HAP-1 (cell line): ENCODE measurements at regions not wholly inside any gene's neighbourhood (a gene's known extent, or its start where the extent isn't known, plus 50 kb on each side); places are given as distances from the start of the nearest gene placed in this dataset.
"Not testable (repeated sequence)": the region's sequence is repeated elsewhere in the genome, so short reads cannot be mapped to it uniquely, and the experiment has no call there.

ENCODE experiments used
- DNase-seq, 2 experiments: peaks; one replicate each; pipeline ENCODE4 v3.0.0-alpha.2; 2016 to 2020; ENCODE audit warnings: low spot score in 2 of 2
- H3K27me3 ChIP-seq: fragments of 250-450 bp; sonication (Bioruptor Pico); 2 replicates; pipeline ENCODE4 v1.5.1; 2020; ENCODE audit warnings: low read depth, mild to moderate bottlenecking, moderate library complexity
- H3K36me3 ChIP-seq: fragments of 250-450 bp; sonication (Bioruptor Pico); replicated peaks from 2 replicates; pipeline ENCODE4 v1.5.1; 2020; ENCODE audit warnings: mild to moderate bottlenecking
- H3K4me1 ChIP-seq: fragments of 250-450 bp; sonication (Bioruptor Pico); 2 replicates; pipeline ENCODE4 v1.5.1; 2020; ENCODE audit warnings: mild to moderate bottlenecking
- H3K4me3 ChIP-seq: fragments of 250-450 bp; sonication (Bioruptor Pico); 2 replicates; pipeline ENCODE4 v1.5.1; 2020; ENCODE audit warnings: mild to moderate bottlenecking, moderate library complexity
- H3K9me3 ChIP-seq: fragments of 250-450 bp; sonication (Bioruptor Pico); 2 replicates; pipeline ENCODE4 v1.5.1; 2020; ENCODE audit warnings: mild to moderate bottlenecking, moderate library complexity
- in situ Hi-C: fragments of 300-500 bp; cut with MboI; formaldehyde crosslinking; loops from 3 replicates; pipeline ENCODE4 v1.14.3; 2020; ENCODE audit warnings: low sequenced_read_pairs, inconsistent platforms, mixed read lengths

GRCh38 chr21:8427790-8428667 lies 2093.4 kb upstream of the TPTE start:
- H3K4me3 ChIP-seq, H3K27me3 ChIP-seq, H3K36me3 ChIP-seq, H3K9me3 ChIP-seq, DNase-seq, in situ Hi-C loops, H3K4me1 ChIP-seq: not testable (repeated sequence)

GRCh38 chr21:8428668-8429456 lies 2092.5 kb upstream of the TPTE start:
- H3K27me3 ChIP-seq, in situ Hi-C loops, H3K4me1 ChIP-seq, H3K4me3 ChIP-seq, DNase-seq, H3K36me3 ChIP-seq, H3K9me3 ChIP-seq: not testable (repeated sequence)

GRCh38 chr21:8434710-8435109 lies 2086.7 kb upstream of the TPTE start:
- in situ Hi-C loops, H3K27me3 ChIP-seq, H3K4me1 ChIP-seq, DNase-seq, H3K9me3 ChIP-seq, H3K4me3 ChIP-seq, H3K36me3 ChIP-seq: not testable (repeated sequence)

GRCh38 chr21:8443093-8443492 lies 2078.3 kb upstream of the TPTE start:
- H3K4me1 ChIP-seq, in situ Hi-C loops: not testable (repeated sequence)

GRCh38 chr21:8449807-8450206 lies 2071.6 kb upstream of the TPTE start:
- in situ Hi-C loops, DNase-seq, H3K27me3 ChIP-seq, H3K36me3 ChIP-seq, H3K4me1 ChIP-seq, H3K4me3 ChIP-seq, H3K9me3 ChIP-seq: not testable (repeated sequence)

More at GRCh38 chr21:8443093-8443492, 2078.3 kb upstream of the TPTE start:
- not testable (repeated sequence) for H3K36me3 ChIP-seq, H3K9me3 ChIP-seq, H3K4me3 ChIP-seq, H3K27me3 ChIP-seq, DNase-seq

- H3K9me3 ChIP-seq, in situ Hi-C loops, DNase-seq, H3K36me3 ChIP-seq, H3K4me3 ChIP-seq, H3K27me3 ChIP-seq, H3K4me1 ChIP-seq: not testable (repeated sequence)
These were observed 2065.9 kb upstream of the TPTE start for GRCh38 chr21:8455279-8456128.

GRCh38 chr21:8464403-8465152 lies 2056.8 kb upstream of the TPTE start:
- DNase-seq, H3K4me1 ChIP-seq, H3K27me3 ChIP-seq, H3K4me3 ChIP-seq, in situ Hi-C loops, H3K9me3 ChIP-seq, H3K36me3 ChIP-seq: not testable (repeated sequence)

- H3K27me3 ChIP-seq, H3K4me3 ChIP-seq, H3K36me3 ChIP-seq, H3K9me3 ChIP-seq, DNase-seq, H3K4me1 ChIP-seq, in situ Hi-C loops: not testable (repeated sequence)
These were observed 2054.7 kb upstream of the TPTE start for GRCh38 chr21:8466642-8467041.
